ENCODE measurements at regions not wholly inside any gene's neighbourhood (a gene's known extent, or its start where the extent isn't known, plus 50 kb on each side); places are given as distances from the start of the nearest gene placed in this dataset.
"Not testable (repeated sequence)": the region's sequence is repeated elsewhere in the genome, so short reads cannot be mapped to it uniquely, and the experiment has no call there.

DNA sequence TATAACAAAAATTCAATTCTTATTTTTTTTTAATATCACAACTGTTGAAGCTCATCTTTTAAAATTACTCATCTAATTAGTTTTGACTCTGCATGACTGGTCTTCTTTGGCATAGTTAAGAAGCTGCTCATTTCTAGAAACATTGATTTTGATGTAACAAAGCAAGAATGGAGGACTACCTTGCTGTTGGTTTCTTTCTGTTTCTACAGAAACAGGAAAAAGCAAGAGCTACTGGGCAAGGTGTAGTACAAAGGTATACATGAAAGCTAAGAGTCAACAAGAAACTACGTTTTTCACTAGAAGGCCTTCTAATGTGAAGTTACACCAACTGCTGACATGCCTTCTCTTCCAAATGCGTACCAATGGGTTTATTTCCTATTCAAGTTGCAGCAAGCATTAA is 90.6 kb upstream of the SYT4 start:
- Mint-ChIP-seq H3K4me1 (no peaks in the 10 kb centered on the region), H3K27ac (no peak overlapping the region), H3K36me3 (no peaks in the 10 kb centered on the region), H3K27me3 (ENCODE audit: low read depth) (no peaks in the 10 kb centered on the region), H3K4me3 (no peak overlapping the region), H3K9me3 (no peaks in the 10 kb centered on the region)
- ATAC-seq, result no peak
- ChIA-PET CTCF (no interaction called here), POLR2A (no interaction called here)
- DNase-seq (ENCODE audit: low spot score), result no peak
- TF ChIP-seq IRF2 (CRISPR knock-in tag; IDR thresholded peaks at IDR 0.05; ENCODE audit: borderline replicate concordance, low read depth), result no peak
- TF ChIP-seq, protein P1, sequence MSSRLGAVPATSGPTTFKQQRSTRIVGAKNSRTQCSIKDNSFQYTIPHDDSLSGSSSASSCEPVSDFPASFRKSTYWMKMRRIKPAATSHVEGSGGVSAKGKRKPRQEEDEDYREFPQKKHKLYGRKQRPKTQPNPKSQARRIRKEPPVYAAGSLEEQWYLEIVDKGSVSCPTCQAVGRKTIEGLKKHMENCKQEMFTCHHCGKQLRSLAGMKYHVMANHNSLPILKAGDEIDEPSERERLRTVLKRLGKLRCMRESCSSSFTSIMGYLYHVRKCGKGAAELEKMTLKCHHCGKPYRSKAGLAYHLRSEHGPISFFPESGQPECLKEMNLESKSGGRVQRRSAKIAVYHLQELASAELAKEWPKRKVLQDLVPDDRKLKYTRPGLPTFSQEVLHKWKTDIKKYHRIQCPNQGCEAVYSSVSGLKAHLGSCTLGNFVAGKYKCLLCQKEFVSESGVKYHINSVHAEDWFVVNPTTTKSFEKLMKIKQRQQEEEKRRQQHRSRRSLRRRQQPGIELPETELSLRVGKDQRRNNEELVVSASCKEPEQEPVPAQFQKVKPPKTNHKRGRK (CRISPR knock-in tag; IDR thresholded peaks at IDR 0.05; ENCODE audit: borderline replicate concordance), result no peak
- no peak for TF ChIP-seq SP1 (CRISPR knock-in tag; conservative IDR thresholded peaks at IDR 0.05)
- TF ChIP-seq, protein P2, sequence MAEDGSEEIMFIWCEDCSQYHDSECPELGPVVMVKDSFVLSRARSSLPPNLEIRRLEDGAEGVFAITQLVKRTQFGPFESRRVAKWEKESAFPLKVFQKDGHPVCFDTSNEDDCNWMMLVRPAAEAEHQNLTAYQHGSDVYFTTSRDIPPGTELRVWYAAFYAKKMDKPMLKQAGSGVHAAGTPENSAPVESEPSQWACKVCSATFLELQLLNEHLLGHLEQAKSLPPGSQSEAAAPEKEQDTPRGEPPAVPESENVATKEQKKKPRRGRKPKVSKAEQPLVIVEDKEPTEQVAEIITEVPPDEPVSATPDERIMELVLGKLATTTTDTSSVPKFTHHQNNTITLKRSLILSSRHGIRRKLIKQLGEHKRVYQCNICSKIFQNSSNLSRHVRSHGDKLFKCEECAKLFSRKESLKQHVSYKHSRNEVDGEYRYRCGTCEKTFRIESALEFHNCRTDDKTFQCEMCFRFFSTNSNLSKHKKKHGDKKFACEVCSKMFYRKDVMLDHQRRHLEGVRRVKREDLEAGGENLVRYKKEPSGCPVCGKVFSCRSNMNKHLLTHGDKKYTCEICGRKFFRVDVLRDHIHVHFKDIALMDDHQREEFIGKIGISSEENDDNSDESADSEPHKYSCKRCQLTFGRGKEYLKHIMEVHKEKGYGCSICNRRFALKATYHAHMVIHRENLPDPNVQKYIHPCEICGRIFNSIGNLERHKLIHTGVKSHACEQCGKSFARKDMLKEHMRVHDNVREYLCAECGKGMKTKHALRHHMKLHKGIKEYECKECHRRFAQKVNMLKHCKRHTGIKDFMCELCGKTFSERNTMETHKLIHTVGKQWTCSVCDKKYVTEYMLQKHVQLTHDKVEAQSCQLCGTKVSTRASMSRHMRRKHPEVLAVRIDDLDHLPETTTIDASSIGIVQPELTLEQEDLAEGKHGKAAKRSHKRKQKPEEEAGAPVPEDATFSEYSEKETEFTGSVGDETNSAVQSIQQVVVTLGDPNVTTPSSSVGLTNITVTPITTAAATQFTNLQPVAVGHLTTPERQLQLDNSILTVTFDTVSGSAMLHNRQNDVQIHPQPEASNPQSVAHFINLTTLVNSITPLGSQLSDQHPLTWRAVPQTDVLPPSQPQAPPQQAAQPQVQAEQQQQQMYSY (CRISPR knock-in tag; IDR thresholded peaks at IDR 0.05), result no peak
- TF ChIP-seq MXD4 (CRISPR knock-in tag; IDR thresholded peaks at IDR 0.05; ENCODE audit: borderline replicate concordance), result no peak
- TF ChIP-seq, protein P3, sequence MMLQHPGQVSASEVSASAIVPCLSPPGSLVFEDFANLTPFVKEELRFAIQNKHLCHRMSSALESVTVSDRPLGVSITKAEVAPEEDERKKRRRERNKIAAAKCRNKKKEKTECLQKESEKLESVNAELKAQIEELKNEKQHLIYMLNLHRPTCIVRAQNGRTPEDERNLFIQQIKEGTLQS (CRISPR knock-in tag; conservative IDR thresholded peaks at IDR 0.05), result no peak
- TF ChIP-seq GTF2I (CRISPR knock-in tag; conservative IDR thresholded peaks at IDR 0.05), result no peak
- no peak for TF ChIP-seq TEAD4 (CRISPR knock-in tag; IDR thresholded peaks at IDR 0.05)
- TF ChIP-seq ZNF121 (CRISPR knock-in tag; IDR thresholded peaks at IDR 0.05), result no peak
- no peak for TF ChIP-seq CREB1 (CRISPR knock-in tag; IDR thresholded peaks at IDR 0.05)
- TF ChIP-seq, protein P4, sequence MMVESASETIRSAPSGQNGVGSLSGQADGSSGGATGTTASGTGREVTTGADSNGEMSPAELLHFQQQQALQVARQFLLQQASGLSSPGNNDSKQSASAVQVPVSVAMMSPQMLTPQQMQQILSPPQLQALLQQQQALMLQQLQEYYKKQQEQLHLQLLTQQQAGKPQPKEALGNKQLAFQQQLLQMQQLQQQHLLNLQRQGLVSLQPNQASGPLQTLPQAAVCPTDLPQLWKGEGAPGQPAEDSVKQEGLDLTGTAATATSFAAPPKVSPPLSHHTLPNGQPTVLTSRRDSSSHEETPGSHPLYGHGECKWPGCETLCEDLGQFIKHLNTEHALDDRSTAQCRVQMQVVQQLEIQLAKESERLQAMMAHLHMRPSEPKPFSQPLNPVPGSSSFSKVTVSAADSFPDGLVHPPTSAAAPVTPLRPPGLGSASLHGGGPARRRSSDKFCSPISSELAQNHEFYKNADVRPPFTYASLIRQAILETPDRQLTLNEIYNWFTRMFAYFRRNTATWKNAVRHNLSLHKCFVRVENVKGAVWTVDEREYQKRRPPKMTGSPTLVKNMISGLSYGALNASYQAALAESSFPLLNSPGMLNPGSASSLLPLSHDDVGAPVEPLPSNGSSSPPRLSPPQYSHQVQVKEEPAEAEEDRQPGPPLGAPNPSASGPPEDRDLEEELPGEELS (CRISPR knock-in tag; IDR thresholded peaks at IDR 0.05), result no peak
- TF ChIP-seq ZNF263 (CRISPR knock-in tag; IDR thresholded peaks at IDR 0.05; ENCODE audit: low read depth), result no peak
- TF ChIP-seq, protein P5, sequence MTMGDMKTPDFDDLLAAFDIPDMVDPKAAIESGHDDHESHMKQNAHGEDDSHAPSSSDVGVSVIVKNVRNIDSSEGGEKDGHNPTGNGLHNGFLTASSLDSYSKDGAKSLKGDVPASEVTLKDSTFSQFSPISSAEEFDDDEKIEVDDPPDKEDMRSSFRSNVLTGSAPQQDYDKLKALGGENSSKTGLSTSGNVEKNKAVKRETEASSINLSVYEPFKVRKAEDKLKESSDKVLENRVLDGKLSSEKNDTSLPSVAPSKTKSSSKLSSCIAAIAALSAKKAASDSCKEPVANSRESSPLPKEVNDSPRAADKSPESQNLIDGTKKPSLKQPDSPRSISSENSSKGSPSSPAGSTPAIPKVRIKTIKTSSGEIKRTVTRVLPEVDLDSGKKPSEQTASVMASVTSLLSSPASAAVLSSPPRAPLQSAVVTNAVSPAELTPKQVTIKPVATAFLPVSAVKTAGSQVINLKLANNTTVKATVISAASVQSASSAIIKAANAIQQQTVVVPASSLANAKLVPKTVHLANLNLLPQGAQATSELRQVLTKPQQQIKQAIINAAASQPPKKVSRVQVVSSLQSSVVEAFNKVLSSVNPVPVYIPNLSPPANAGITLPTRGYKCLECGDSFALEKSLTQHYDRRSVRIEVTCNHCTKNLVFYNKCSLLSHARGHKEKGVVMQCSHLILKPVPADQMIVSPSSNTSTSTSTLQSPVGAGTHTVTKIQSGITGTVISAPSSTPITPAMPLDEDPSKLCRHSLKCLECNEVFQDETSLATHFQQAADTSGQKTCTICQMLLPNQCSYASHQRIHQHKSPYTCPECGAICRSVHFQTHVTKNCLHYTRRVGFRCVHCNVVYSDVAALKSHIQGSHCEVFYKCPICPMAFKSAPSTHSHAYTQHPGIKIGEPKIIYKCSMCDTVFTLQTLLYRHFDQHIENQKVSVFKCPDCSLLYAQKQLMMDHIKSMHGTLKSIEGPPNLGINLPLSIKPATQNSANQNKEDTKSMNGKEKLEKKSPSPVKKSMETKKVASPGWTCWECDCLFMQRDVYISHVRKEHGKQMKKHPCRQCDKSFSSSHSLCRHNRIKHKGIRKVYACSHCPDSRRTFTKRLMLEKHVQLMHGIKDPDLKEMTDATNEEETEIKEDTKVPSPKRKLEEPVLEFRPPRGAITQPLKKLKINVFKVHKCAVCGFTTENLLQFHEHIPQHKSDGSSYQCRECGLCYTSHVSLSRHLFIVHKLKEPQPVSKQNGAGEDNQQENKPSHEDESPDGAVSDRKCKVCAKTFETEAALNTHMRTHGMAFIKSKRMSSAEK (CRISPR knock-in tag; IDR thresholded peaks at IDR 0.05; ENCODE audit: borderline replicate concordance), result no peak
- no peak for TF ChIP-seq ESRRA (CRISPR knock-in tag; IDR thresholded peaks at IDR 0.05; ENCODE audit: borderline replicate concordance)
- TF ChIP-seq HMGA2 (CRISPR knock-in tag; IDR thresholded peaks at IDR 0.05), result no peak
- TF ChIP-seq, protein P6, sequence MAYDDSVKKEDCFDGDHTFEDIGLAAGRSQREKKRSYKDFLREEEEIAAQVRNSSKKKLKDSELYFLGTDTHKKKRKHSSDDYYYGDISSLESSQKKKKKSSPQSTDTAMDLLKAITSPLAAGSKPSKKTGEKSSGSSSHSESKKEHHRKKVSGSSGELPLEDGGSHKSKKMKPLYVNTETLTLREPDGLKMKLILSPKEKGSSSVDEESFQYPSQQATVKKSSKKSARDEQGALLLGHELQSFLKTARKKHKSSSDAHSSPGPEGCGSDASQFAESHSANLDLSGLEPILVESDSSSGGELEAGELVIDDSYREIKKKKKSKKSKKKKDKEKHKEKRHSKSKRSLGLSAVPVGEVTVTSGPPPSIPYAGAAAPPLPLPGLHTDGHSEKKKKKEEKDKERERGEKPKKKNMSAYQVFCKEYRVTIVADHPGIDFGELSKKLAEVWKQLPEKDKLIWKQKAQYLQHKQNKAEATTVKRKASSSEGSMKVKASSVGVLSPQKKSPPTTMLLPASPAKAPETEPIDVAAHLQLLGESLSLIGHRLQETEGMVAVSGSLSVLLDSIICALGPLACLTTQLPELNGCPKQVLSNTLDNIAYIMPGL (CRISPR knock-in tag; IDR thresholded peaks at IDR 0.05), result no peak
- no peak for TF ChIP-seq TCF7 (CRISPR knock-in tag; IDR thresholded peaks at IDR 0.05; ENCODE audit: low read depth)

DNA sequence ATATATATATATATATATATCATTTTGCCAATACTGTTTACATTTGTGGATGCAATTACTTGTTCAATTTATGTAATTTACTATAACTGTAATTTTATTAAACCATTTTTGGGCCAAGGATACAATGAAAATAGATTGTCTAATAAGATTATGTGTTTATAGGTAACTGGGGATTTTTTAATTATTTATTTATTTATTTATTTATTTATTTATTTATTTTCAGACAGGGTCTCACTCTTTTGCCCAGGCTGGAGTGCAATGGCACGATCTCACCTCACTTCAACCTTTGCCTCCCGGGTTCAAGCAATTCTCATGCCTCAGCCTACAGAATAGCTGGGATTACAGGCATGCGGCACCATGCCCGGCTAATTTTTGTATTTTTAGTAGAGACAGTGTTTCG is 92.0 kb upstream of the SYT4 start:
- CTCF ChIA-PET; DNase-seq (ENCODE audit: low spot score); ATAC-seq; POLR2A ChIA-PET; H3K27ac Mint-ChIP-seq; H3K4me1 Mint-ChIP-seq; H3K4me3 Mint-ChIP-seq; H3K27me3 Mint-ChIP-seq (ENCODE audit: low read depth); H3K9me3 Mint-ChIP-seq; H3K36me3 Mint-ChIP-seq: not testable (repeated sequence)
